Gastroesophageal sphincter (tissue), 3 donors: ENCODE measurements at regions not wholly inside any gene's neighbourhood (a gene's known extent, or its start where the extent isn't known, plus 50 kb on each side); places are given as distances from the start of the nearest gene placed in this dataset.

Experiments used
- CTCF ChIP-seq, 4 experiments: fragments of 200-600 bp in 2 of 4; fragments of 450-650 bp in 2 of 4; sonication (generic) in 1 of 4; IDR thresholded peaks; one replicate each; pipeline ENCODE4 v1.5.1; 2017 to 2019; ENCODE audit warnings: antibody characterized with exemption in 4 of 4, mild to moderate bottlenecking in 2 of 4, moderate library complexity in 2 of 4
- EP300 ChIP-seq: sonication (generic); formaldehyde crosslinking; IDR thresholded peaks from one replicate; pipeline ENCODE4 v1.6.1; 2017; ENCODE audit warnings: antibody characterized with exemption, mild to moderate bottlenecking

- no peak for TF ChIP-seq EP300
- TF ChIP-seq CTCF (IDR thresholded peaks at IDR 0.05) = no peak
These were observed 156.4 kb upstream of the ITGA4 start for GRCh38 chr2:181300600-181301291.
